HepG2 (cell line): ENCODE measurements at regions not wholly inside any gene's neighbourhood (a gene's known extent, or its start where the extent isn't known, plus 50 kb on each side); places are given as distances from the start of the nearest gene placed in this dataset.

ENCODE experiments used
- ATAC-seq: fragments of 200-7000 bp; cut with Tn5 transposase; 3 replicates; pipeline ENCODE4 v1.9.1; 2020; ENCODE audit warnings: mild to moderate bottlenecking, moderate library complexity
- BruUV-seq: library from RNA; stranded (reverse); fragments of 400-500 nt; replicated peaks from 2 replicates; lab custom pipeline; 2021; lab: Mats Ljungman, UMichigan
- CTCF ChIA-PET: fragments of 300-600 bp; formaldehyde crosslinking; extraction: SDS; loops from one replicate; lab custom pipeline; 2021; ENCODE audit warnings: low total read pairs, inconsistent platforms, low intra/inter-chr PET ratio; lab: Yijun Ruan, JAX
- POLR2A ChIA-PET: fragments of 350-600 bp; sonication (Branson Sonifier 250); formaldehyde crosslinking; loops from one replicate; lab custom pipeline; 2020; ENCODE audit warnings: antibody characterized with exemption, inconsistent platforms; lab: Yijun Ruan, JAX
- DNase-seq: peaks from one replicate; pipeline ENCODE4 v3.0.0-alpha.2; 2015; ENCODE audit warnings: low spot score
- FAIRE-seq: peaks from 3 replicates; lab custom pipeline; 2011; peaks lifted over from hg19 to GRCh38; lab: Jason Lieb, UNC
- H2AFZ ChIP-seq: one replicate; pipeline ENCODE4 v1.6.1; 2011; ENCODE audit warnings: low read length, inconsistent platforms
- H3K27ac ChIP-seq: fragments of 300-600 bp; 3 replicates; pipeline ENCODE4 v1.8.0; 2011; ENCODE audit warnings: mixed run types, mild to moderate bottlenecking, mixed read lengths, low read length, inconsistent platforms; ENCODE audit not compliant: insufficient read depth; ENCODE audit errors: extremely low read length
- H3K27me3 ChIP-seq, 2 experiments: fragments of 200-600 bp in 1 of 2; 2 replicates in 1 of 2; 3 replicates in 1 of 2; pipeline versions ENCODE4 v1.6.0 to v1.8.0; 2011; ENCODE audit warnings: low read length in 2 of 2, mild to moderate bottlenecking in 2 of 2, moderate library complexity in 2 of 2, inconsistent platforms in 1 of 2; ENCODE audit not compliant: insufficient read depth in 2 of 2, control insufficient read depth in 1 of 2
- H3K36me3 ChIP-seq, 2 experiments: fragments of 200-600 bp in 1 of 2; replicated peaks in 1 of 2; 2 replicates in 1 of 2; 3 replicates in 1 of 2; pipeline versions ENCODE4 v1.5.1 to v1.8.0; 2011; ENCODE audit warnings: low read length in 2 of 2, inconsistent platforms in 1 of 2; ENCODE audit not compliant: insufficient read depth in 2 of 2, control insufficient read depth in 1 of 2
- H3K4me1 ChIP-seq: 2 replicates; pipeline ENCODE4 v1.5.1; 2012; ENCODE audit warnings: low read length, inconsistent platforms; ENCODE audit not compliant: insufficient read depth
- H3K4me2 ChIP-seq: 2 replicates; pipeline ENCODE4 v1.6.0; 2011; ENCODE audit warnings: low read depth, low read length, inconsistent platforms
- H3K4me3 ChIP-seq, 3 experiments: fragments of 200-600 bp in 1 of 3; sonication (generic), shearing (Covaris generic) in 1 of 3; replicated peaks in 1 of 3; 2 replicates each; pipeline ENCODE4 v1.5.1; 2011 to 2016; ENCODE audit warnings: low read length in 3 of 3, inconsistent platforms in 2 of 3, low read depth in 2 of 3, mild to moderate bottlenecking in 2 of 3, control low read depth in 1 of 3, mixed read lengths in 1 of 3; ENCODE audit not compliant: insufficient read depth in 1 of 3
- H3K79me2 ChIP-seq: one replicate; pipeline ENCODE4 v1.6.1; 2011; ENCODE audit warnings: low read length, inconsistent platforms; ENCODE audit not compliant: insufficient read depth
- H3K9ac ChIP-seq: 2 replicates; pipeline ENCODE4 v1.6.0; 2011; ENCODE audit warnings: mild to moderate bottlenecking, low read depth, low read length, inconsistent platforms; ENCODE audit not compliant: insufficient read depth
- H3K9me3 ChIP-seq: 2 replicates; pipeline ENCODE4 v1.5.1; 2012; ENCODE audit warnings: mild to moderate bottlenecking, low read length
- H4K20me1 ChIP-seq: 2 replicates; pipeline ENCODE4 v1.6.0; 2011; ENCODE audit warnings: inconsistent platforms, mild to moderate bottlenecking, low read length, moderate library complexity; ENCODE audit not compliant: insufficient read depth
- AHR ChIP-seq: IDR thresholded peaks from 2 replicates; pipeline ENCODE4 v1.6.1; 2018; ENCODE audit warnings: missing genetic modification reagents, missing compliant biosample characterization
- CSRNP1 ChIP-seq: sonication (generic); formaldehyde crosslinking; IDR thresholded peaks from 2 replicates; pipeline ENCODE4 v1.8.1; 2023; ENCODE audit warnings: mild to moderate bottlenecking, missing genetic modification reagents
- EED ChIP-seq: sonication (generic); formaldehyde crosslinking; IDR thresholded peaks from 2 replicates; pipeline ENCODE4 v1.5.0; 2020; ENCODE audit warnings: mild to moderate bottlenecking, missing genetic modification reagents
- FIP1L1 ChIP-seq: fragments of 200-400 bp; formaldehyde crosslinking; IDR thresholded peaks from 2 replicates; pipeline ENCODE4 v1.6.1; 2018; ENCODE audit warnings: low read depth, mild to moderate bottlenecking, low read length, moderate library complexity, borderline replicate concordance; ENCODE audit not compliant: insufficient read depth
- GATA4 ChIP-seq: sonication (generic); IDR thresholded peaks from 2 replicates; pipeline ENCODE4 v1.6.1; 2016; ENCODE audit warnings: antibody characterized with exemption, low read depth, borderline replicate concordance
- GATAD2A ChIP-seq: IDR thresholded peaks from 2 replicates; pipeline ENCODE4 v1.6.1; 2016
- KDM3A ChIP-seq: IDR thresholded peaks from 2 replicates; pipeline ENCODE4 v1.6.1; 2018; ENCODE audit warnings: low read depth, missing compliant biosample characterization
- MED1 ChIP-seq: sonication (generic); formaldehyde crosslinking; IDR thresholded peaks from 2 replicates; pipeline ENCODE4 v1.4.0; 2020; ENCODE audit warnings: missing genetic modification reagents
- MEF2D ChIP-seq: sonication (generic); formaldehyde crosslinking; IDR thresholded peaks from 2 replicates; pipeline ENCODE4 v1.5.1; 2020; ENCODE audit warnings: mild to moderate bottlenecking, missing genetic modification reagents
- MTA3 ChIP-seq: sonication (generic); formaldehyde crosslinking; IDR thresholded peaks from 2 replicates; pipeline ENCODE4 v1.4.0; 2020; ENCODE audit warnings: missing genetic modification reagents
- PRDM10 ChIP-seq: sonication (generic); formaldehyde crosslinking; IDR thresholded peaks from 2 replicates; pipeline ENCODE4 v1.4.0; 2020; ENCODE audit warnings: low read depth, missing genetic modification reagents
- TSC22D2 ChIP-seq: sonication (generic); formaldehyde crosslinking; IDR thresholded peaks from 2 replicates; pipeline ENCODE4 v1.5.1; 2020; ENCODE audit warnings: missing genetic modification reagents, mild to moderate bottlenecking, borderline replicate concordance
- ZBTB20 ChIP-seq: sonication (generic); formaldehyde crosslinking; IDR thresholded peaks from 2 replicates; pipeline ENCODE4 v1.8.1; 2023; ENCODE audit warnings: missing genetic modification reagents, low read depth, mild to moderate bottlenecking, borderline replicate concordance
- ZNF678 ChIP-seq: sonication (generic); formaldehyde crosslinking; IDR thresholded peaks from 2 replicates; pipeline ENCODE4 v1.4.0; 2020; ENCODE audit warnings: mild to moderate bottlenecking, missing genetic modification reagents
- WGBS: methylation state at CpG from one replicate; pipeline ENCODE4 v1.1.6; 2017; ENCODE audit warnings: low lambda C conversion rate; 5-methylcytosine and 5-hydroxymethylcytosine counted together
- in situ Hi-C: cut with HindIII; loops from 2 replicates; pipeline ENCODE4 v1.10.0; 2017; ENCODE audit warnings: low pct_unique_long_range_greater_than_20kb; ENCODE audit not compliant: extremely low pct_ligation_motif_present
- intact Hi-C: fragments of 100-400 bp; cut with micrococcal nuclease; formaldehyde crosslinking; loops from one replicate; pipeline ENCODE4 v1.10.0; 2022; ENCODE audit not compliant: unreplicated experiment
- TF ChIP-seq, protein P1 (sequence below): IDR thresholded peaks from 2 replicates; pipeline ENCODE4 v1.6.1; 2016; ENCODE audit warnings: control low read depth

- ATAC-seq (no peak), FAIRE-seq (no peak), DNase-seq (no peak)
- H3K4me3 ChIP-seq, result no peak overlapping the region
- H3K9ac ChIP-seq, result no peak overlapping the region
- ChIA-PET CTCF (no interaction called here), POLR2A (no interaction called here)
- in situ Hi-C loops, result no loop called here
- WGBS, result 67% methylated on average over 10 of the region's 11 CpGs
- H3K4me1 ChIP-seq, result no peaks in the 10 kb centered on the region
- no peak overlapping the region for H3K27ac ChIP-seq
- no peak overlapping the region for H3K4me2 ChIP-seq
- H3K27me3 ChIP-seq, result peaks cover 0 to 5% of the 10 kb centered on the region in 2 experiments; a peak in 2 of 5 replicates
- no peak overlapping the region for H2AFZ ChIP-seq
- no peaks in the 10 kb centered on the region for H3K36me3 ChIP-seq
- no peaks in the 10 kb centered on the region for H4K20me1 ChIP-seq
- intact Hi-C loops, result no loop called here
- H3K9me3 ChIP-seq, result no peaks in the 10 kb centered on the region
- no peaks in the 10 kb centered on the region for H3K79me2 ChIP-seq
- no TSS peak for BruUV-seq
- TF ChIP-seq EED (CRISPR knock-in tag) (no peak), GATA4 (no peak), FIP1L1 (no peak), AHR (CRISPR knock-in tag) (no peak), MTA3 (CRISPR knock-in tag) (no peak), KDM3A (CRISPR knock-in tag) (no peak), MED1 (CRISPR knock-in tag) (no peak), ZBTB20 (CRISPR knock-in tag) (no peak), GATAD2A (CRISPR knock-in tag) (no peak), TSC22D2 (CRISPR knock-in tag) (no peak), CSRNP1 (CRISPR knock-in tag) (no peak), PRDM10 (no peak), MEF2D (CRISPR knock-in tag) (no peak), ZNF678 (CRISPR knock-in tag) (no peak)
- TF ChIP-seq, protein P1, sequence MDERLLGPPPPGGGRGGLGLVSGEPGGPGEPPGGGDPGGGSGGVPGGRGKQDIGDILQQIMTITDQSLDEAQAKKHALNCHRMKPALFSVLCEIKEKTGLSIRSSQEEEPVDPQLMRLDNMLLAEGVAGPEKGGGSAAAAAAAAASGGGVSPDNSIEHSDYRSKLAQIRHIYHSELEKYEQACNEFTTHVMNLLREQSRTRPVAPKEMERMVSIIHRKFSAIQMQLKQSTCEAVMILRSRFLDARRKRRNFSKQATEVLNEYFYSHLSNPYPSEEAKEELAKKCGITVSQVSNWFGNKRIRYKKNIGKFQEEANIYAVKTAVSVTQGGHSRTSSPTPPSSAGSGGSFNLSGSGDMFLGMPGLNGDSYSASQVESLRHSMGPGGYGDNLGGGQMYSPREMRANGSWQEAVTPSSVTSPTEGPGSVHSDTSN (CRISPR knock-in tag), result no peak
Measured at GRCh38 chr5:34576891-34577666, 79.0 kb upstream of the RAI14 start.
